Activated CD4-positive, alpha-beta T cell treated with anti-CD3 and anti-CD28 coated beads, Interleukin-2, amount 50 U/mL, for 24 hours (primary cell): ENCODE measurements at regions not wholly inside any gene's neighbourhood (a gene's known extent, or its start where the extent isn't known, plus 50 kb on each side); places are given as distances from the start of the nearest gene placed in this dataset.

Experiments
- DNase-seq, 2 donors: peaks; one replicate each; pipeline ENCODE4 v3.0.0-alpha.2; 2020; ENCODE audit warnings: low read depth in 1 of 2, low spot score in 1 of 2

GRCh38 chr4:157886645-157887044, 286.2 kb downstream of the GASK1B start:
- DNase-seq: no peak

- DNase-seq: no peak
Observed at GRCh38 chr4:157885811-157886210, 287.0 kb downstream of the GASK1B start.

GRCh38 chr4:157882901-157883300, 289.9 kb downstream of the GASK1B start:
- DNase-seq: no peak

- no peak for DNase-seq
Observed at GRCh38 chr4:157880761-157881160, 292.1 kb downstream of the GASK1B start.

- no peak for DNase-seq
Observed at GRCh38 chr4:157854819-157855218, 318.0 kb downstream of the GASK1B start.

GRCh38 chr4:157840648-157841047, 332.2 kb downstream of the GASK1B start:
- no peak for DNase-seq

- no peak for DNase-seq
Observed at GRCh38 chr4:157840034-157840433, 332.8 kb downstream of the GASK1B start.

GRCh38 chr4:157838366-157838765, 334.5 kb downstream of the GASK1B start:
- no peak for DNase-seq

GRCh38 chr4:157837071-157837703, 335.6 kb downstream of the GASK1B start:
- no peak for DNase-seq

GRCh38 chr4:157832596-157832995, 340.2 kb downstream of the GASK1B start:
- no peak for DNase-seq

GRCh38 chr4:157824021-157824420, 348.8 kb downstream of the GASK1B start:
- no peak for DNase-seq

- DNase-seq: no peak
Observed at GRCh38 chr4:157821814-157822213, 351.0 kb downstream of the GASK1B start.

- DNase-seq: no peak
Observed at GRCh38 chr4:157819693-157820464, 352.9 kb downstream of the GASK1B start.

GRCh38 chr4:157818946-157819692, 353.7 kb downstream of the GASK1B start:
- no peak for DNase-seq

- no peak for DNase-seq
Observed at GRCh38 chr4:157810137-157810774, 362.6 kb downstream of the GASK1B start.

GRCh38 chr4:157808796-157809383, 363.9 kb downstream of the GASK1B start:
- DNase-seq: no peak

- DNase-seq: no peak
Observed at GRCh38 chr4:157806184-157806583, 366.6 kb downstream of the GASK1B start.

- DNase-seq: no peak
Observed at GRCh38 chr4:157804986-157805385, 367.8 kb downstream of the GASK1B start.

- no peak for DNase-seq
Observed at GRCh38 chr4:157803845-157804521, 368.8 kb downstream of the GASK1B start.

GRCh38 chr4:157803421-157803820, 369.4 kb downstream of the GASK1B start:
- no peak for DNase-seq

- DNase-seq: no peak
Observed at GRCh38 chr4:157795495-157795894, 377.3 kb downstream of the GASK1B start.
